Right ventricle myocardium superior (tissue), 1 donor: ENCODE measurements at regions not wholly inside any gene's neighbourhood (a gene's known extent, or its start where the extent isn't known, plus 50 kb on each side); places are given as distances from the start of the nearest gene placed in this dataset.
A peak's percentile ranks its signal among the peaks of the same experiment; 100 is the strongest.
"Not testable (repeated sequence)": the region's sequence is repeated elsewhere in the genome, so short reads cannot be mapped to it uniquely, and the experiment has no call there.

Experiments used
- ATAC-seq: fragments of 200-7000 bp; cut with Tn5 transposase; one replicate; pipeline ENCODE4 v1.9.1; 2020; ENCODE audit warnings: mild to moderate bottlenecking; ENCODE audit not compliant: poor library complexity
- DNase-seq: peaks from one replicate; pipeline ENCODE4 v3.0.0-alpha.2; 2020
- intact Hi-C: fragments of 100-400 bp; cut with DNase I; formaldehyde crosslinking; loops from one replicate; pipeline ENCODE4 v1.11.2; 2022
- donor health status: DM: no; HTN: yes; CAD: no; lungs with severe emphysema.

DNA sequence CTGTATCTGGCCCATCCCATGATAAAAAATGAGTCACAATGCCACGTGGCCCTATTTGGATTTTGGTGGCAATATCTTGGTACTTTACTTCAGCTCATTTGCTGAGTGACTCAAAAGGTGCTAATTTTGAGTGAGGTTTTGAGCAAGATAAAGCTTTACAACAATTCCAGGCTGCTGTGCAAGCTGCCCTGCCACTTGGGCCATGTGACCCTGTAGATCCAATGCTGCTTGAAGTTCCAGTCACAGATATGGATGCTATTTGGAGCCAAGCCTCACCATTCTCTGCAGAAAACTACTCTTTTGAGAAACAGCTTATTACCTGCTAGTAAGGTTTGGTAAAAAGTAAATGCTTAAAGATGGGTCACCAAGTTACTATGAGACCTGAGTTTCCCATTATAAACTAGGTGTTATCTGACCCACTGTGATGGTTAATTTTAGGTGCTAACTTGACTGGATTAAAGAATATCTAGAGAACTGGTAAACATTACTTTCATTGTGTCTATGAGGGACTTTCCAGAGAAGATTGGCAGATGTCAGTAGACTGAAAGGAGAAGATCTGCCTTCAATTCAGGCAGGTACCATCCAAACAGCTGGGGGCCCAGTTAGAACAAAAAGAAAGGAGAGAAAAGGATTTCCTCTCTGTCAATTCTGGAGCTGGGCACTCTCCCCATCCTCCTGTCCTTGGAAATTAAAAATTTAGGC lies 1083.9 kb downstream of the DIPK2A start:
- ATAC-seq (no peak), DNase-seq (no peak)
- intact Hi-C loops: no loop called here

DNA sequence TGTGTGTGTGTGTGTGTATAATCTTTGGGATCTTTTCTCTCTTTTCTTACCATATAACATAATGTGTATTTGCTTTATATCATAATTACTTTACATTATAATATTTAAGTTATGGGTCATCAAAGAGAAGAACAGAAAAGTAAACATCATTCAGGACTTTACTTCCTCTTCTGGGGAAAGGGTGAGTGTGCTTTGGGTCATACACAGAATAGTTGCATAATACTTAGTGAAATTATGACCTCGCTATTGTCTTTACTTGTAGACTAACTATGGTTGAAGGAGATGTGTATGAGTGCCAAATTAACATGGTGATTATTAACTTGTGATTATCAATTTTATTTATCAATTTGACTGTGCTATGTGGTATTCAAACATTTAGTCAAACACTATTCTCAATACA lies 1086.9 kb downstream of the DIPK2A start:
- ATAC-seq (no peak), DNase-seq (no peak)
- intact Hi-C loops: no loop called here

DNA sequence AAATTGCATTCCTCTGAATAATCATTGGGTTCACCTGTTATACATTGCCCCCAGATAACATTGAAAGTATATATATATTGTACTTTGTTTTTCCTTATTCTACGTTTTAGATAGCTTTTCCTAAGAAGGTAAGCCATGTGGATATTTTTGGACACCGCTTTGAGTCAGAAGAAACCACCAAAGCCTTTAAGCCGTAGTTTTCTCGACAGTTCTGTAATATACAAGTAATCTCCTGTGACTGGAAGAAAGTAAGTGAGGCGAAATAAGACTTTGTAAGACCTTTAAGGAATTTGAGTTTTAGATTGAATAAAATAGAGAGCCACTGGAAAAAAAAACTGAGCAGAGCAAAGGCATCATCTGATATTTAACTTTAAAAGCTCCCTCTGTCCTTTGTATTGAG lies 1092.0 kb downstream of the DIPK2A start:
- ATAC-seq: no peak
- DNase-seq: no peak
- intact Hi-C loops: no loop called here

DNA sequence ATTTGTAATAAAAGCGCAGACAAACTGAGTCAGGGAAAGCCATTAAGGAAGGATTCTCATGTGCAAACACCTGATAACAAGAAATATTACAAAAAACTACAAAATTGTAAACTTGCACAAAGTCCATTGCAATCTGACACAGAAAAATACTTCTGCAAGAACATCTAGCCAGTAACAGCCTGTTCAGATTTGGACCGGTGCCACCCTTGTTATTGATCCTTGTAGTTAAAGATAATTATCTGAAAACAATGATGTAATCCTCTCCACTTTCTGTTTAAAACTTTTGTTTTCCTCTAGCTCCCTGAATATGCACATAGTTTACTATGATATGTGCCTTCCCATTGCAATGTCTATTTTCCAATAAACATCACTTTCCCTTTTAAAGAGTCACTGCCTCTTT lies 1090.2 kb downstream of the PLOD2 start:
- ATAC-seq (no peak), DNase-seq (no peak)
- intact Hi-C loops: no loop called here

DNA sequence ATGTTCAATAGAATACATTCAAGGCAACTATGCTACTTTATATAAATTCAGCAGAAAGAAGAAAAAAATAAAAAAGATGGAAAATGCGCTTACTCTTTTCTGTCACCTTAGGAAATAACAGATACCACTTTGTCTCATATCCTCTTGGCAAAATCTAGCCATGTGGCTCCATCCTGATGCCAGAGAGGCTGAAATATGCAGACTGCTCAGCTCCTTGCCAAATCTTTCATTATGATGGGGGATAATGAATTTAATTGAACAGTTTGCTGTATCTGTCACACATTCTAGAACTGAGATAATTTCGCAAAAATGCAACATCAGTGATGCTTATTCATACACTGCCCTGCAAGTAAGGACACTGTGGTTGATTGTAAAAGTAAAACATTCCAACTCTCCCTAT lies 1081.5 kb downstream of the PLOD2 start:
- intact Hi-C loops: no loop called here
- no peak for ATAC-seq
- DNase-seq: no peak

DNA sequence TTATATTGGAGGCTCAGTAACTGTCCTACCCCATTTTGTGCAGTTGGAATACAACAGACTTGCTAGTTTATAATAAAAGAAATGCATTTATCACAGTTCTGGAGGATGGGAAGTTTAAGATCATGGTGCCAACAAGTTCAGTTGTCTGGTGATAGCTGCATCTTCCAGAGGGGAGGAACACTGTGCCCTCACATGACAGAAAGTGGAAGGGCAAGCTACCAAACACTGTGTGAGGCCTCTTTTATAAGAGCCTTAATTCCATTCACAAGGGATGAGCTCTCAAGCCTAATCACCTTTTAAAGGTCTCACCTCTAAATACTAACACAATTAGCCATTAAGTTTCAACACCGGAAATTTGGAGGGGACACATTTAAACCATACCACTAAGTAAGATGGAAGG lies 1073.9 kb downstream of the PLOD2 start:
- DNase-seq: no peak
- intact Hi-C loops: no loop called here

DNA sequence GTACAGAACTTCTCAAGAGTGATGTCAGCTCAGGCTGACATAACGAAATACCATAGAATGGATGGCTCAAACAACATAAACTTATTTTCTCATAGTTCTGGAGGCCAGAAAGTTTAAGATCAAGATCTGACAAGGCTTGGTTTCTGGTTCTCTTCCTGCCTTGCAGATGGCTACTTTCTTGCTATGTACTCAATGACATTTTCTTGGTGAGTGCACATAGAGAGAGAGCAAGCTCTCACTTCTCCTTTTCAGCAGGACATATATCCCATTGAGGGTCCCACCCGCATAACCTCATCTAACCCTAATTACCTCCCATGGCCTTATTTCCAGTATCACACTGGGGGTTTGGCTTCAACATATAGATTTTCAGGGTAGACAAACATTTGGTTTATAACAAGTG lies 1072.1 kb downstream of the PLOD2 start:
- intact Hi-C loops: no loop called here
- no peak for DNase-seq
- ATAC-seq: no peak

More for the DNA sequence above, 1073.9 kb downstream of the PLOD2 start:
- no peak for ATAC-seq

DNA sequence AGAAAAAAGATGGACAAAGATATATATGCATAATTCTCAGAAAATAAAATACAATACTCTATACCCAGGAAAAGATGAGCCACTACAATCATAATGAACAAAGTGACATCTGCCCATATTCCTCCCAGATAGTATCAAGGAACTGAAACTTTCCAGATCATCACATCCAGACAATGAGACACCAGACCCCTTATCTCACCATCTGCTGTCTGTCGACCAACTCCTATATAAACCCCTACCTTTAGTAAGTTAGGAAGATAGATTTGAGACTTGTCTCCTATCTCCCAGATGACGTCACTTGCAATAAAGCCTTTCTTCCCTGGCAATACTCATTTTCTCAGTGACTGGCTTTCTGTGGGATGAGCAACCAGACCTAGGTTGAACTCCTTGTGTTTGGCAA lies 1071.6 kb downstream of the PLOD2 start:
- DNase-seq (no peak), ATAC-seq (no peak)
- intact Hi-C loops: no loop called here

DNA sequence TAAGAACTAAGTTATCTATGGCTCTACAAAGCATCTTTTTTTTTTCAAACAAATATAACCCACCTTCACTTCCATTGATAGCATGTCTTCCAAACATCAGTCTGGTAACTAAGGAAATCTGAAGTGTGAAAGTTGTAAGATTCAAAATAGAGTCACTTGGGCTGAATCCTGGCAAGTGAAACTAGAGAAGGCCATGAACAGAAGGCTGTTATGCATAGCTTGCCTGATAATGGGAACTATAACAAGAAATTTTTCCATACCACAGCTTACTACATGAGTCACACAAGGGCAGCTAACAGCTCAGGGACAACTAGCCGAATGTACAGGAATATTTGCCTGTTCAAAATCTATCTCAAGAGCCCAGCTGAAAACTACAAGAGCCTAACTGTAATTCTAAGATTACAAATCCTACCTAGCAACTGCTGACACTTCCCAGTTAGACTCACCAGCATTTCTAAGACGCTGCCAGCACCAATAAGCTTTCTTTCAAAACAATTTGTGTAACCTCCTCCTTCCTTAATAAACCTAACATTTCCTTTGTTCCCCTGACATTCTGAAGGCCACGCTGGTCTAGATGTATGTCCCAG lies 1066.5 kb downstream of the PLOD2 start:
- ATAC-seq (peak; percentile 60), DNase-seq (no peak)
- intact Hi-C loops: no loop called here

DNA sequence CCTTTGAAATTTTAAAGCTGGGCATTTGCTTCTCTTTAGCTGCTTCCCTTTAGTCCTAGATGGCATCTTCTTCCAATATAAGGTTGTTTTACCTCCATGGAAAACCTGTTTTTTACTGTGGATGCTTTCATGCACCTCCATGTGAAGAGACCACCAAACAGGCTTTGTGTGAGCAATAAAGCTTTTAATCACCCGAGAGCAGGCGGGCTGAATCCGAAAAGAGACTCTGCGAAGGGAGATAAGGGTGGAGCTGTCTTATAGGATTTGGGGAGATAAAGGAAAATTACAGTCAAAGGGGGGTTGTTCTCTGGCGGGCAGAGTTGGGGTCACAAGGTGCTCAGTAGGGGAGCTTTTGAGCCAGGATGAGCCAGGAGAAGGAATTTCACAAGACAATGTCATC lies 1049.8 kb downstream of the PLOD2 start:
- DNase-seq, ATAC-seq, intact Hi-C loops: not testable (repeated sequence)

DNA sequence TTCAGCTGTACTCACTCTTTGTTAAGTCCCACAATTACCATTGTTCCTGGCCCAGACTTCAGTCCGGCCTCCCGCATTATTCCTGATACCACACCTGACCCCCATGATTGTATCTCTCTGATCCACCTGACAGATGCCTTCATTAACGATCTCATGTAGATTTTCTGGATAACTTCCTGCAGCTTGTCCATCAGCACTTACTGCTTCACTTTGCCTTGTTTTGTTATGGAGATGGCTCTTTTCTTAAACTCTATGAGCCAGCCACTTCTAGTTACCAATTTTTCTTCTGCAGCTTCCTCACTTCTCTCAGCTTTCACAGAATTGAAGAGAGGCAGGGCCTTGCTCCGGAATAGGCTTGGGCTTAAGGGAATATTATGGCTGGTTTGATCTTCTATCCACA lies 1044.2 kb downstream of the PLOD2 start:
- no peak for DNase-seq
- ATAC-seq: no peak
- intact Hi-C loops: no loop called here

DNA sequence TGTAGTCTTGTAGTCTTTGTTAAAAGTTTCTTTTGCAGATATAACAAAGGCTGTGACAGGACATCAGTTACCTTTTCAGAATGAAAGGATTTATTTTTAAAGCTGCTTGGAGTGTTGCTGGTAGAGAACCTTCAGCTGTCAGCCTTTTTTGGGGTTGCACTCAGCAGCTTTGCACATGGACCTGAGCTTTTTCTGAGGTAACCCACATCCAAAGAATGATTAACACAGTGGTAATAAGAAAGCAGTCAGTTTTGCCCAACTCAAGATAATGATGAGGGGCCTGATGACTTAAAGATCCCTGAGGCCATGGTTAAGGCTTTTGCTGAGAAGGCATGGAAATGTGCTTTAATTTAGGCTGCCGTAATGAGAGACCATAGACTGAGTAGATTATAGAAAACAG lies 1042.7 kb downstream of the PLOD2 start:
- intact Hi-C loops: no loop called here
- ATAC-seq (no peak), DNase-seq (no peak)

DNA sequence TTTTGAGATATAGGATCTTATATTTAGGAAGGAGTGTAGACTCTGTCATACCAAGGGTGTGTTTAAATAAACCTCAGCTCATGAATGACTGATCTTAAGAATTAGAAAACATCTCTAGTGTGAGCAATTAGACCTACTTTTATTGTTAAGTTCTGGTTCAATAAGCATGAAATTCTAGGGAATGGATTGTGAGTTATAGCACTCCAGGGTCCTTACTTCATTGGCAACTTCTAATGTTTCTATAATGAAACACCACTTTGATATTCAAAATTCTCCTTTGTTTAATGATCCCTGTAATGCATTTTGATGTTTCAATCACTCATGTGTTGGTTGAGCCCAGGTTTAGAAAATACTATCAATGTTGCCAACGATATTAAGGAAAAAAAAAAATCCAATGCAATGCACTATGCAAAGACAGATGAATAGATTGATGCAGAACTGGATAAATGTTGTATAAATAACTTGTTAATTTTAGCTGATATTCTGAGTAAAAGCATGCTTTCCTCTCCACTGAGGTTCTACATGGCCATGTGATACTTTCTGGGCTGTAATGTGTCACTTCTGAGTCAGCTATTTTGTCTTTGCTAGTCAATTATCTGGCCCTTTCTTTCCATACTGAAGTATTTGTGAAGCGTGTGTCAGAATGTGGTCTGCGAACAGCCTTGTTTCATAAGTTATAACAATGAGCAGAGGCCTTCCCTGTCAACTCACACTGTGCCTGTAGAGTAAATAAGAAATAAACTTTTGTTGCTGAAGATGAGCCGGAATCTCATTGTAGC lies 1035.9 kb downstream of the PLOD2 start:
- ATAC-seq (no peak), DNase-seq (no peak)
- intact Hi-C loops: no loop called here

DNA sequence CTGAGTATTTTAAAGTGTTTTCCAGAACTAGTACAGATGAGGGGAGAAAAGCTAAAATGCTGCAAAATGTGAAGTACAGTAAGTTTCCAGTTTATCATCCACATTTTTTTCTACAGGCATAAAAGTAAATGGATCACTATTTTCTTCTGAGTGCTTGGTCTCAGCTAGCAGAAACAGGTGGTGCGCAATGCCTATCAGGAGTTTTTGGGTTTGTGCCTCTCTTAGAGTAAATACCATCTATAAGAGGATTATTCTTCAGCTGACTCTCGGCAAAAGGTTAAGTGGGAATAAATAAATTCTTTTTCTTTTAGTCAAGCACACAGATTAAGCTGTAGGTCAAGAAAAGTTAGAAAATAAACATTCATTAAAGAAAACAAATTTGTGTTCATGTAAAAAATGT lies 1027.7 kb downstream of the PLOD2 start:
- intact Hi-C loops: no loop called here
- ATAC-seq: no peak

DNA sequence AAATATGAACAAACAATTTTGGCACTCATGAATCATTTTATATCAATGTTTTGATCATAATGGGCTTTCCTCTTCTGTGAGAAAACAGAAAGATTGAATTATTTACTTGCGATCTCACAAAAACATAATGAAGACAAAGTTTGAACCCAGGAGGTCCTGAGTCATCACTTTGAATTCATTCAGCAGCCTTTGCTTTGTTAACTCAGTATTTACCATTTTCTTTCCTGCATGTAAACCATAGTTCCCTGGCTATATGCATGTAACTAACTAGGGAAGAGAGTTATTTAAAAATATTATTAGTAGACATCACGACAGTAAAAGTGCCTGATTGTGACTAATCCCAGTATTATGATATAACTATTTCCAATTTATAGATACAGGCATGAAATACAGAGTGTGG lies 1026.2 kb downstream of the PLOD2 start:
- DNase-seq (no peak), ATAC-seq (no peak)
- intact Hi-C loops: no loop called here

More for the DNA sequence above, 1027.7 kb downstream of the PLOD2 start:
- DNase-seq: no peak

DNA sequence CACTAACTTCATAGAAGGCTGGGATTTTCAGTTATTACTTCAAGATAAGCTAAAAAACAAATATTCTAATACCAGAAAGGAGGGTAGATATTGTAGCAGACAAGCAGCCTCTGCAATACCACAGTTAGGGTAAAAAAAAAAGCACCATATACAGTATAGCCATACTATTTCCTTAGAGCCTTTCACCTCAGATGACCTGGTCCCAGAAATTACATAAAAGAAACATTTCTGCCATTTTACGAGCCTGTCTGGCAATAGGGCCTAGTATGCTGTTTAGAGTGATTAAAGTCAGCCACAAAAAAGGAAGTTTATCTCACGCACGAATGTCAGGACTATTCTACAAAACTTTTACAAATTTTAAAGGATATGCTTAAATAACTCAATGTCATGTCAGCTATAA lies 1016.6 kb downstream of the PLOD2 start:
- no peak for ATAC-seq
- intact Hi-C loops: no loop called here
- no peak for DNase-seq

DNA sequence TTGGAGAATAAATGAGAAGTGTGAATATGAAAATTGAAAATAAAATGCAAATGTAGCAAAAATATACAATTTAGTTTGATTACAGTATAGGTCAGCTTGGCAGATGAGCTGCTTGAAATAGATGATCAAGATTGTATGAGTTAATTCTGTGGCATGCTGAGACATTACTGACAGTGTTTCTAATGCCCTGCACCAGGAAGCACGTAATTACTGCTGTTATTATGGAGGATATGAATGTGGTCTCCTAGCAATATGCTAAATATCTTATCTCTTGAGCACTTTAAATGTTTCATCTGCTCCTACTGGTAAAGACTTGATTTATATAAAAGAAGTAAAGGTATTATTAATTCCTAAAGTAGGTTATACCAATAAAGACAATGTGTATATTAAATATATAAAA lies 1015.5 kb downstream of the PLOD2 start:
- no peak for DNase-seq
- intact Hi-C loops: no loop called here
- no peak for ATAC-seq

DNA sequence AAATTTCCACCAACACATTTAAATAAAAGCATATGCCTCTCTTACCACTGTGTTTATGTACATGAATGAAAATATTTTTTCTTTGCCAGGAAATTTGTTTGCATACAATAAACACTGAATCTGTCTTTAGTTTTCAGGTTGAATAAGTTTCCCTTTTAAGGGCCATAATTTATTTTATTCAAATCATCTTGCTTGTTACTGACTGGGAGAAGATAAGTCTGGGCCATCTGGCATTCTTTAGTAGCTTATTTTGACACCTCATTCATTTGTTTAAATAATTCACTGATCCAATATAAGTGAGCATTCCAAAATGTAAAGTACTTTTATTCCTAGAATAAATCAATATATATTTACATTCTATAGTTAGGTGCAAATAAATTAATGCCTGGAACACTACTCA lies 1001.3 kb downstream of the PLOD2 start:
- intact Hi-C loops: no loop called here
- no peak for DNase-seq
- ATAC-seq: no peak

DNA sequence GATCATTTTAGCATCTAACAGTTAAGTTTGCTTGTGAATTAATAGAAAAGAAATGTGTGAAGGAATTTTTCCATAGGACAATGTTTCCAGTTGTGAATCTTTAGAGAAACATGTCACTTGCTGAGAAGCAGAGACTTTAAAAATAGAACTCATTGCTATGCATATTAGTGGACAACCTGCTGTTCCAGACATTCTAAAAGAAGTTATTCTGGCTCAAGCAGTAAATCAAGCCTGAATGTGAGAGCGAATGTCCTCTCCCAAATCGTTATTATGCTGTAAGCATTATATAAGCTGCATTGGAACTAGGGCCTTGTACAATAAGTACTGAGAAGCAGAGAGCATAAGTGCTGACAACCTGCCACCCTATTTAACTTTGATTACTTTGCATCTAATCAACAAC lies 990.9 kb downstream of the PLOD2 start:
- no peak for ATAC-seq
- intact Hi-C loops: no loop called here
- no peak for DNase-seq

DNA sequence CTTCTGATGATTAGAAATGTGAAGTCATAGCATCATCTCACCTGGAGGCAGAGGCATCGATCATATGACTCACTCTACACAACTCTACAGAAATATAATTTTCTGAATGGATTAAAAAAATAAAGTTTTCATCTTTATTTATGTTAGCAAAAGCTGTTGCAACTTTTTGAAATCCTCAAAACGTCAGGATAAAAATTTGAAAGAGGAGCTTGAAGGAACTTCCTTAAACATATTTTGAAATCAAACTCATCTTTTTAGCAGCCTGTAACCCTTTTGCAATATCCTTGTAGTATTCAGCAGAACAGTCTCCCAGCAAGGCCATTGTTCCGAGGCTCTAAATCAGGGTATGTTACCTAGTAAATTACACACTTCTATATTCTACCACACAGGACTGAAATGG lies 985.4 kb downstream of the PLOD2 start:
- DNase-seq: no peak
- ATAC-seq: no peak
- intact Hi-C loops: no loop called here
